ENCODE measurements at regions not wholly inside any gene's neighbourhood (a gene's known extent, or its start where the extent isn't known, plus 50 kb on each side); places are given as distances from the start of the nearest gene placed in this dataset.

GRCh38 chr14:97851428-97851995 is 1054.3 kb downstream of the VRK1 start:
- no peak for DNase-seq (ENCODE audit: low read depth in 2 of 2)

DNA sequence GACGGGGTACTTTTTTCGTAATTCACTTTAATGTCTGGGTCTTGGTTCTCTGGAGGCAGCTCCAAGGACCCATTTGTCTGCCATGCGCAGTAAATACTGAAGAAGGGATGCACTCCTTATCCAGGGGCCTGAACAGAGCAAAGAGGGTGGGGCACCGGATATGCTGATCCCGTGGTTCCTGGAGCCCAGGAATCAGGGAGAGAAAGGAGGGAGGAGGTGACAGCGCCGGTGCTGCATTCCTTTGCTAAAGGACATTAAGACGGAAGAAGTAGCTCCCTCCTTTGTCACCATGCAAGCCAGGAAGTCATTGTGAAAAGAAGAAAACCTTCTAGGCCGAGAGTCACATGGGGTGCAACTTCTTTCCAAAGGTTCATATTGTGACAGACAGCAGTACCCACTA is 1057.7 kb downstream of the VRK1 start:
- no peak for DNase-seq (ENCODE audit: low read depth in 2 of 2)

DNA sequence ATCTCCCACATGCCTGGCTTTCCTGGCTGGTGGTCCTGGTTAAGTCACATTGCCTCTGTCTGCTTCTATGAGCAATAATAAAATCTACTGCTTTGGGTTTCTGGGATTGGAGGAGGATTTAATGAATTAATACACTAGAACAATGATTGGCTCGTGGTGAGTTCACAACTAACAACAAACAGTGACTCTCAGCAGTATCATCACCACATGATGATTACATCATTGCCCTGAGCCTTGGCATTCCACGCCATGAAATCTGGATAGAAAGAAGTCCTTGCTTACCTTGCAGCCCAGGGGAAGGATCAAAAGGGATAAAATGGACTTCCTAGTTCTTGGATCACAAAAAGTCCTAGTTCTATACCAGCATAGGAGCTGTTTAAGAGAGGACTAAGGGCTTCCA is 1069.0 kb downstream of the VRK1 start:
- DNase-seq (ENCODE audit: low read depth in 2 of 2) = no peak

GRCh38 chr14:97866664-97867063 is 1069.5 kb downstream of the VRK1 start:
- DNase-seq (ENCODE audit: low read depth in 2 of 2) = no peak

DNA sequence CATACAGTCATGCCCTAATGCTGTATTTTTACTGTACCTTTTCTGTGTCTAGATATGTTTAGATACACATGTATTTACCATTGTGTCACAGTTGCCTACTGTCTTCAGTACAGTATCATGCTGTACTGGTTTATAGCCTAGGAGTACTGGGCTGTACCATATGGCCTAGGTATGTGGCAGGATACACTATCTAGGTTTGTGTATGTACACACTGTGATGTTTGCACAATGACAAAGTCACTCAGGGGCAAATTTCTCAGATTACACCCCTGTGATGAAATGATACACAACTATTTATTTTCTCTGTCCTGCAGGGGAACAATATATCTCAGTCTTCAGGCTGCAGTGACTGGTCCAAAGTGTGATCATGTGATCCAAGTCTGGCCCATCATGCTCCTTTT is 1076.1 kb downstream of the VRK1 start:
- DNase-seq (ENCODE audit: low read depth in 2 of 2) = no peak

GRCh38 chr14:97874394-97874793 is 1077.2 kb downstream of the VRK1 start:
- no peak for DNase-seq (ENCODE audit: low read depth in 2 of 2)

DNA sequence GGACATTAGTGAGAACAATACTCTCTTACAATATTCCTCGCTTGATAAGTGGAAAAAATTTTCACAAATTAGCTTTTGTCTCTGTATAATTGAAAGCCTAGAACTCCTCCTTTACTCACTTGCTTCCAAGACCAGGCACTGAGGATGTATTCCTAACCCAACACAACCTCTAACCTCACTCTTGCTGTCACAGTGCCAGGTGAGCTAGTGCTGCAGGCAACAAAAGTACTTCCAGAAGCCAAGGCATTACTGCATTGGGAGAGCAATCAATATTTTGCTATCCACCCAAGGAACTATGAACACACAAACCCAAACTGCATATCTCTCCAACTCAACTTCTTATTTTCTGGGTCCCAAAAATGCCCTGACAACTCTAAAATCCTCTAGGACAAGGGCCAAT is 1081.0 kb downstream of the VRK1 start:
- DNase-seq (ENCODE audit: low read depth in 2 of 2) = no peak

DNA sequence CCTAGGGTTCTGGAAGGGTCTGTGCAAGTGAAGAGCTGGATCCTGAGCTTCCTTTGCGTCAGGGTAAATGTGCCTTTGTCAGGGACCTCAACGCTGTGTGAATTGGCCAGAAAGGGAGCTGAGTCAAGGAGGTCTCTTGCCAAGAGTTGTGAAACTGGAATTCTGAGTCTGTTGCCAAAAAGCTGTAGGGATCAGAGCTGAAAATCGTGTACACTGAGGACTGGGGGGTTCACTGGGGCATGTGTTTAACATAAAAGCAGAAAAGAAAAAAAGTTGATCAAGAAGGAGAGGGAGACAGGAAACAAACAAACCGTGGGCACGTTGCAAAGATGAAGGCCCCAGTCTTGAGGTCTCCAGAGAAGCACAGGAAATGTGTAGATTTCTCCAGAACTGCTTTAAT is 1081.5 kb downstream of the VRK1 start:
- peak; percentile 60 to 64 for DNase-seq (ENCODE audit: low read depth in 2 of 2)

- DNase-seq (ENCODE audit: low read depth in 2 of 2) = no peak
These were observed 1090.5 kb downstream of the VRK1 start for GRCh38 chr14:97887690-97888089.

- DNase-seq (ENCODE audit: low read depth in 2 of 2) = no peak
These were observed 1091.1 kb downstream of the VRK1 start for GRCh38 chr14:97888331-97888730.

GRCh38 chr14:97891515-97891914 is 1094.3 kb downstream of the VRK1 start:
- DNase-seq (ENCODE audit: low read depth in 2 of 2) = no peak

DNA sequence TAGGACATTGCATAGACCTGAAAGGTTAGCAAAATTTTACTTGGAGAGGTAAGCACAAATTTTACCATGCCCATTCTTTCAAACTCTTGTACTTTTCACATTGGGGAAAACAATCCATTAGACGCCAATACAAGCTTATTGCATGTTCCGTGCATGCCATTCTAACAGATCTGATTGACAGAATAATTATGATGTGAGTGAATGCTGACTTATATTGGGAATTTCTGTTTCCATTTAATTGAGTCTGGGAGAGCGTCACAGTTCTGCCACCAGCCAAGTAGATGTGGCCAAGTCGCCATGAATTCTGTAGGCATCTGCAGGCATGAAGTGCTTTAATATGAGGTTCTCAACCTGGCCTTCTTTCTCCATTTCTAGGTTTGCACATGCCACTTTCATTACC is 1097.4 kb downstream of the VRK1 start:
- DNase-seq (ENCODE audit: low read depth in 2 of 2) = no peak

- no peak for DNase-seq (ENCODE audit: low read depth in 2 of 2)
These were observed 1103.1 kb downstream of the VRK1 start for GRCh38 chr14:97900196-97900854.

GRCh38 chr14:97902630-97903029 is 1105.4 kb downstream of the VRK1 start:
- DNase-seq (ENCODE audit: low read depth in 2 of 2) = no peak

- DNase-seq (ENCODE audit: low read depth in 2 of 2) = no peak
These were observed 1106.6 kb downstream of the VRK1 start for GRCh38 chr14:97903821-97904220.

DNA sequence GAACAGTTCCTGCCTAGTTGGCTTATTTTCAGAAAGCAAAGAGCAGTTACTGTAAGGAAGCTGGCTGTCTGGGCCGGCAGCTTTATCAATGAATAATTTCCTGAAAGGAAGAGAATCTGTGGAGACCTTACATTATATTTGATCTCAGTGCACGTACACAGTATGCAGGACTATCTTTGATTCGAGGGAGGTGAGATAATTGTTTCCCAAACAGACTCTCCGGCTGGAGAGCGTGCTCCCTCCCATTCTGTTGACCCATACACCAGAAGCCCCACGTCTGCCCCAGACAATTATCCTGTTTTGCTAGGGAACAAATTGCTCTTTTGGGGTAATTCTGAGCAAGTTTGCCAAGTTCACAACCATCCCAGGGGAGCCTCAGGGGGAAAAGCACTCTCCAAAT is 1115.0 kb downstream of the VRK1 start:
- no peak for DNase-seq (ENCODE audit: low read depth in 2 of 2)

DNA sequence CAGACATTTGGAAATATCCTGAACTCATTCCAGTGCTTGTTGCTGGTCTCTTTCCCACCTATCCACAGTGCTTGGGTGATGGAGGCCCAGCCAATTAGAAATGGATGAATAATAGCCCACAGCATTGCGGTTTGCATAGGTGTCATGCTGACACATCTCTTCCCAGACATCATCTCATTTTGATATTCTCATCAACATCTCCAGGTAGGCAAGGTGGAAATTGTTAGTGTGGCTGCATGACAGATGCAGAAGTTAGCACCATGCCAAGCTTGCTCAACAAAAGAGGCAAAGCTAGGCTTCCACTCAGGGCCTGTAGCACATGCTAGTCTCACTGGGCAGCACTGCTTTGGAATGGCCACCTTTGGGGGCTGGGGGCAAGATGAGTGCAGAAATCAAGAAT is 1118.9 kb downstream of the VRK1 start:
- no peak for DNase-seq (ENCODE audit: low read depth in 2 of 2)

- DNase-seq (ENCODE audit: low read depth in 2 of 2) = no peak
These were observed 1119.7 kb downstream of the VRK1 start for GRCh38 chr14:97916669-97917568.

DNA sequence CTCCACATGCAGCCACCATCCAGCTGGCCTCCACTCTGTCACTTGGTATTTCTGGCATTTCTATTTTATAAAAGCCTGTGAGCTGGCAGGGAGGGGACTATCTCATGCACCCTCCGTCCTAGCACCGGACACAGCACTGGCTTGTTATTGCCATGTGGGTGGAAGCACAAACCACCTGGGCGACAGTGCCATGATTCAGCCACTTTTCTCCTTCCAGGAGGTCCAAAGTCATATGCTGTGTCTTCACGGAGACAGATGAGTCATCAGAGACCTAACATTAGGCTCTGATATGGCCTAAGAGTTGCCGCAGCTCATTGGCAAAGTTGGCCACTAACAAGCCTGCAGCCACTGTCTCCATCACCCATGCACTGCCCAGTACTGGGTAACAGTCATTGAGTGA is 1123.0 kb downstream of the VRK1 start:
- DNase-seq (ENCODE audit: low read depth in 2 of 2) = no peak

DNA sequence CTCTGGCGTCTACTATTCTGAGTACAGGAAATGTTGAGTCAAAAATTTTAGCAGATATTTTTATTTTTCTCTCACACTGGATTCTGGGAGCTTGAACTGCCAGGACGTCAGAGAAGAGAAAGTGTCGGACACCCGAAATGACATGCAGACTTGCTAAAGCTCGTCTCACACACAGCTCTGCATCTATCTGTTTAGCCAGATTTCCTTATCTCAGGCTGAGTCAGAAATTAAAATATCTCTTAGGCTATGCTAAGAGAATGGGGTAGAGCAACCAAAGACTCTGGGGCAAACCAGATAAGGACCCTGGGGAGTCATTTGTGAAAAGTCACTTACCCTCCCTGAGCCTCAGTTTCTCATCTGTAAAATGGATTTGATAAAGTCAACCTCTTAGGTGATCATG is 1124.1 kb downstream of the VRK1 start:
- DNase-seq (ENCODE audit: low read depth in 2 of 2) = no peak

GRCh38 chr14:97924922-97925613 is 1127.9 kb downstream of the VRK1 start:
- no peak for DNase-seq (ENCODE audit: low read depth in 2 of 2)

- DNase-seq (ENCODE audit: low read depth in 2 of 2) = no peak
These were observed 1133.0 kb downstream of the VRK1 start for GRCh38 chr14:97930166-97930565.

Data from fibroblast of skin of left quadriceps (primary cell).